OCI-LY3 (cell line): ENCODE measurements at regions not wholly inside any gene's neighbourhood (a gene's known extent, or its start where the extent isn't known, plus 50 kb on each side); places are given as distances from the start of the nearest gene placed in this dataset.

Experiments
- H2AFZ ChIP-seq: fragments of 200-600, 300-600 bp; shearing (Covaris generic); 2 replicates; pipeline ENCODE4 v1.6.0; 2014; ENCODE audit warnings: antibody characterized with exemption, low read depth, low read length
- H3K27ac ChIP-seq: fragments of 200-600, 300-600 bp; sonication (generic); 2 replicates; pipeline ENCODE4 v1.5.1; 2014; ENCODE audit warnings: mild to moderate bottlenecking, low read length, moderate library complexity, mixed read lengths
- H3K27me3 ChIP-seq: fragments of 200-600, 300-600 bp; sonication (generic); 2 replicates; pipeline ENCODE4 v1.6.1; 2014; ENCODE audit warnings: low read depth, low read length, mixed read lengths
- H3K36me3 ChIP-seq: fragments of 200-600, 300-600 bp; sonication (generic); replicated peaks from 2 replicates; pipeline ENCODE3; 2014; ENCODE audit warnings: low read depth, low read length, mixed read lengths
- H3K4me1 ChIP-seq: fragments of 300-600, 200-600 bp; sonication (generic); 2 replicates; pipeline ENCODE4 v1.6.1; 2014; ENCODE audit warnings: low read length, mixed read lengths
- H3K4me2 ChIP-seq: fragments of 200-600, 300-600 bp; sonication (generic); 2 replicates; pipeline ENCODE4 v1.6.1; 2014; ENCODE audit warnings: low read length, mixed read lengths
- H3K4me3 ChIP-seq: fragments of 300-600, 200-600 bp; sonication (generic); 2 replicates; pipeline ENCODE4 v1.5.1; 2014; ENCODE audit warnings: antibody characterized with exemption, mild to moderate bottlenecking, low read length, moderate library complexity
- H3K79me2 ChIP-seq: fragments of 300-600, 200-600 bp; shearing (Covaris generic); 2 replicates; pipeline ENCODE4 v1.6.1; 2014; ENCODE audit warnings: mild to moderate bottlenecking, low read length, mixed read lengths
- H3K9ac ChIP-seq: fragments of 300-600, 200-600 bp; shearing (Covaris generic); 2 replicates; pipeline ENCODE4 v1.6.0; 2014; ENCODE audit warnings: mild to moderate bottlenecking, low read length, moderate library complexity
- H3K9me3 ChIP-seq: fragments of 200-600, 300-600 bp; shearing (Covaris generic); 2 replicates; pipeline ENCODE4 v1.6.1; 2014; ENCODE audit warnings: low read length, mixed read lengths; ENCODE audit not compliant: insufficient read depth
- H4K20me1 ChIP-seq: fragments of 200-600, 300-600 bp; sonication (generic); 2 replicates; pipeline ENCODE4 v1.6.1; 2016; ENCODE audit warnings: low read length, mixed read lengths; ENCODE audit not compliant: insufficient read depth
- CTCF ChIP-seq: fragments of 200-600, 300-600 bp; sonication (generic); IDR thresholded peaks from 2 replicates; pipeline ENCODE4 v1.5.1; 2014; ENCODE audit warnings: antibody characterized with exemption, low read length, low read depth
- EZH2phosphoT487 ChIP-seq: fragments of 200-600 bp; shearing (Covaris generic); IDR thresholded peaks from 2 replicates; pipeline ENCODE4 v1.6.1; 2018; ENCODE audit warnings: antibody characterized with exemption, mixed run types, low read depth

GRCh38 chr5:73295921-73296320 lies 122.9 kb downstream of the TMEM174 start:
- H3K27ac ChIP-seq: no peak overlapping the region
- TF ChIP-seq EZH2phosphoT487 (no peak), CTCF (no peak)
- H3K9ac ChIP-seq: no peak overlapping the region
- no peak overlapping the region for H3K4me3 ChIP-seq
- H2AFZ ChIP-seq: no peak overlapping the region
- H3K9me3 ChIP-seq: no peaks in the 10 kb centered on the region
- H3K4me2 ChIP-seq: no peak overlapping the region
- H3K36me3 ChIP-seq: no peaks in the 10 kb centered on the region
- 0 out of 2 replicates have a peak, but pooled peaks cover 3% of the 10 kb centered on the region for H3K27me3 ChIP-seq
- H4K20me1 ChIP-seq: no peaks in the 10 kb centered on the region
- no peaks in the 10 kb centered on the region for H3K79me2 ChIP-seq
- H3K4me1 ChIP-seq: no peaks in the 10 kb centered on the region

DNA sequence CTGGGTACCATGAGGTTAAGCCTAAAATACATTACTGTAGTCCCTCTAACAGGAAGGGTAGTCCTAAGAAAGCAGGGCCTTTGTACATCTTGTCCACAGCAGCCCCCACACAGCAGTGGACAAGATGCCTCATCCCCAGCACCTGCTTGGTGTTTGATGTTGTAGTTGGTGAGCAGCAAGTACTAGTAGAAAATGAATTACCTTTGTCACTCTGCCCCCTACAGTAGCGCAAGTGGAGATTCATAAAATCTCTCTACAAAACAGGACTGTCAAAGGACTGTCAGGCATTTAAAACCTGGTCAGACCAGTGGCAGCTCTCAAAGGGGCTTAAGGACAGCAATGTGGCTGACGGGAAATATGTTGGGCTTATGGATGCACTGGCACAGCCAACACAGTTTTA lies 122.5 kb downstream of the TMEM174 start:
- no peak overlapping the region for H3K27ac ChIP-seq

DNA sequence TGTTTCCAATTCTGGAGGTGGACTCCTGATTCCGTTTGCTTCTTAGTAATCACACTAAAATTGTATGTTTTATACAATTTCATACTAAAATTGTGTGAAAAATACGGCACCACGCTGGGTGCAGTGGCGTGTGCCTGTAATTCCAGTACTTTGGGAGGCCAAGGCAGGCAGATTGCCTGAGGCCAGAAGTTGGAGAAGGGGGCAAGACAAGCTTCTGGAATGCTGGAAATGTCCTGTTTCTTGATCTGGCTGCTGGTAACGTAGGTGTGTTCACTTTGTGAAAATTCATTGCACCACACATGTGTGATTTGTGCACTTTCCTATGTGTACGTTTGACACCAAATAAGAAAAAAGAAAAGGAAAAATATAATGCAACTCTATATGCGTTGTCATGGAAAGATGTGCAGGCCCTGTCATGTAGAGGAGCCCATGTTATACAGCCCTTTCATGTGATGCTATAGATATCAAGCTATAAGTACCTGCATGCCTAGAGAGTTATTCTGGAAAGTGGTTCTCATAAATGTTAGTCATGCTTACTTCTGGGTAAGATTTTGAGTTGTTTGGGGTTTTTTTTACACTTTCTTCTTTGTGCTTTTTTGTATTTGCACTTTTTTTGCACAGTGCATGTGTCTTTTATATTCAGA lies 119.9 kb downstream of the TMEM174 start:
- 0 out of 2 replicates have a peak, but pooled peaks cover 7% of the 10 kb centered on the region for H3K27me3 ChIP-seq
- no peaks in the 10 kb centered on the region for H3K4me1 ChIP-seq
- H3K9ac ChIP-seq: no peak overlapping the region
- no peaks in the 10 kb centered on the region for H3K79me2 ChIP-seq
- no peak overlapping the region for H3K27ac ChIP-seq
- no peak overlapping the region for H2AFZ ChIP-seq
- H3K4me2 ChIP-seq: no peak overlapping the region
- TF ChIP-seq EZH2phosphoT487 (no peak), CTCF (no peak)
- no peaks in the 10 kb centered on the region for H3K36me3 ChIP-seq
- no peaks in the 10 kb centered on the region for H3K9me3 ChIP-seq
- no peak overlapping the region for H3K4me3 ChIP-seq
- H4K20me1 ChIP-seq: no peaks in the 10 kb centered on the region

More for the DNA sequence above, 122.5 kb downstream of the TMEM174 start:
- H2AFZ ChIP-seq: no peak overlapping the region
- no peaks in the 10 kb centered on the region for H3K79me2 ChIP-seq
- H3K4me3 ChIP-seq: no peak overlapping the region
- TF ChIP-seq CTCF (peak; percentile 38), EZH2phosphoT487 (no peak)
- no peaks in the 10 kb centered on the region for H4K20me1 ChIP-seq
- H3K27me3 ChIP-seq: 0 out of 2 replicates have a peak, but pooled peaks cover 3% of the 10 kb centered on the region
- H3K4me2 ChIP-seq: no peak overlapping the region
- no peaks in the 10 kb centered on the region for H3K36me3 ChIP-seq
- no peaks in the 10 kb centered on the region for H3K9me3 ChIP-seq
- H3K4me1 ChIP-seq: no peaks in the 10 kb centered on the region
- H3K9ac ChIP-seq: no peak overlapping the region

- Histone ChIP-seq H3K9me3 (no peaks in the 10 kb centered on the region), H3K27ac (no peak overlapping the region), H3K9ac (no peak overlapping the region), H3K4me2 (no peak overlapping the region), H3K79me2 (no peaks in the 10 kb centered on the region), H3K36me3 (no peaks in the 10 kb centered on the region), H2AFZ (no peak overlapping the region), H4K20me1 (no peaks in the 10 kb centered on the region), H3K27me3 (0 out of 2 replicates have a peak, but pooled peaks cover 7% of the 10 kb centered on the region), H3K4me3 (no peak overlapping the region), H3K4me1 (no peaks in the 10 kb centered on the region)
- TF ChIP-seq EZH2phosphoT487 (no peak), CTCF (no peak)
Measured at GRCh38 chr5:73291873-73292272, 118.9 kb downstream of the TMEM174 start.
